ENCODE measurements at regions not wholly inside any gene's neighbourhood (a gene's known extent, or its start where the extent isn't known, plus 50 kb on each side); places are given as distances from the start of the nearest gene placed in this dataset.
"Not testable (repeated sequence)": the region's sequence is repeated elsewhere in the genome, so short reads cannot be mapped to it uniquely, and the experiment has no call there.

GRCh38 chr4:79850626-79851025, 222.4 kb downstream of the ANTXR2 start:
- DNase-seq = no peak

DNA sequence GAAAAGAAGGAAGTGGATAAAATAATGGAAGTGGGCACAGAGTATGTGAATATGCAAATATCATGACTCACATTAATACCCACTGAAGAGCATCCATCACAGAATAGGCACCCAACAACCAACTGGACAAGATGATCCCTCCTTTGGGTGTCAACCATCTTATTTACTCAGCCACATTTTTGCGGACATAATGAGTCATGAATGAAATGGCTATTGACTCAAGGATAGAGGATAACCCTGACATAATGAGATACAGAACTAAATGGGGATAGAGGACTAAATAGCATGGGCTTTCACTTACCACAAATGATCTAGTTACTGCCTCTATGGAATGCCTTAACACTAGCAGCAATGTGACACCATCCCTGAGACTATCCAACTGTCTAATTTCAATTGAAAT, 224.7 kb downstream of the ANTXR2 start:
- DNase-seq = no peak

- no peak for DNase-seq
These were observed 225.6 kb downstream of the ANTXR2 start for GRCh38 chr4:79847411-79847810.

- DNase-seq = no peak
These were observed 230.9 kb downstream of the ANTXR2 start for GRCh38 chr4:79842162-79842561.

GRCh38 chr4:79833857-79834256, 239.2 kb downstream of the ANTXR2 start:
- no peak for DNase-seq

DNA sequence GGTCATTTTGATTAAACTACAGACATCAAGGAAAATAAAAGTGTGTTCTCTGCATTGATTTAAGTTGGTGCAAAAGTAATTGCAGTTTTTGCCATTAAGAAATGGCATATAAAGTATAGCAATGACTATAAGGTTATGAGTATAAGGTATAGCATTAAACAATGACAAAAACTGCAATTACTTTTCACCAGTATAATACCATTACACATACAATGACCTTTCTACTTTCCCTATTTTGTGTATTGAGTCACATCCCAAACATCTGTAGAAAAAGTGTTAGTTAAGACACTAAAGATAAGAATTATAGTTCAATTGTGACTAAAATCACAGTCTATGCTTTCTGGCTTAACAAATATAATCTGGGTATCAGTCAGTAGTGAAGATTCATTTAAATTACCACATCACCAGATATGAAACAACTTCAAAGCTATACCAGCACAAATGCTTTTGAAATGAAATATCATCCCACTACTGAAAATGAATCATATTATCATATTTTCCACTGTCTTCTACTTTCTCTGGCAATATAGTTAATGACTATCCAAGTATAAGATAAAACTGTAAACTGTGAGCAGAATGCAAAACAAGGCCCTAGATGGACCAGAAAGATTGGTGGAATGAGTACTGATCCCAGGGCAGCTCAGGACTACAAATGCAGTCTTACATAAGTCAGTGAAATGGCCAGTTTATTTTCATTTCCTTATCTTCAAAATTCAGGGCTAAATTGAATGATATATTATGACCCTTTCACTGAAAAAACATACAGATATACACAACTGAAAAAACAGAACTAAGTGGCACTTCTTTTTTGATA, 241.1 kb downstream of the ANTXR2 start:
- DNase-seq = no peak

DNA sequence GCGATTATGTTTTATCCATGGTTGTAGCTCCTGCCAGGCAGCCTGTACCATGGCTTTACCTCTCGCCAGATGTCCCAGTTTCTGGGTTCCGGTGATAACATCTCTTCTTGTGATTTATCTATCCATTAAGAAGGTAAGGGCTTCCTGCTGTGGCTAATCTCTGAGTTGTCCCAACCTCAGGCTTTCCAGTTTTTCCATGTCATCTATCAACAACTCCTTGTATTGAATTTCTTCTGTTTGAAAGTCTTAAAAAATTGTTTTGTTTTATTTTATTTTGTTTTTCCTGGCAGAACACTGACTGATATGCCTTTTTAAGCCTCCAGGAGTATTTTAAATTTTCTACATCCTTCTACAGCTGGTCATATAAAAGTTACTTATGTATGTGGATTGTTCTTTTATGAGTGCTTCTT, 241.9 kb downstream of the ANTXR2 start:
- no peak for DNase-seq

DNA sequence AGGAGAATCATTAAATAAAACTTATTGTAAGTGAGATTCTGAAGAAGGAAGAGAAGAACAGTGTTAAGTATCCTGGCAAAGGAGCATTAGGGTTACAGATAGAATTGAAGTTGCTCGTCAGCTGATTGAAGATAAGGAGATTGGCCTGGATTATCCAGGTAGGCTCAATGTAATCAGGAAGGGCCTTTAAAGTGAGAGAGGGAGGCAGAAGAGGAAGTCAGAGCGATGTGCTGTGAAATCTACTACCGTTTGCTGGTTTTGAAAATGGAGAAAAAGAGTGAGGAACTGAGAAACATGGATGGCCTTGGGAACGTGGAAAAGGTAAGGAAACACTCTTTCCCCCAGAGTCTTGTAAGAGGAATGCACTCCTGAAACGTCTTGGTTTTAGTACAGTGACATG, 245.7 kb downstream of the ANTXR2 start:
- DNase-seq = no peak

- peak; percentile 6 for DNase-seq
These were observed 249.8 kb downstream of the ANTXR2 start for GRCh38 chr4:79823148-79823763.

GRCh38 chr4:79820427-79820826, 252.6 kb downstream of the ANTXR2 start:
- no peak for DNase-seq

DNA sequence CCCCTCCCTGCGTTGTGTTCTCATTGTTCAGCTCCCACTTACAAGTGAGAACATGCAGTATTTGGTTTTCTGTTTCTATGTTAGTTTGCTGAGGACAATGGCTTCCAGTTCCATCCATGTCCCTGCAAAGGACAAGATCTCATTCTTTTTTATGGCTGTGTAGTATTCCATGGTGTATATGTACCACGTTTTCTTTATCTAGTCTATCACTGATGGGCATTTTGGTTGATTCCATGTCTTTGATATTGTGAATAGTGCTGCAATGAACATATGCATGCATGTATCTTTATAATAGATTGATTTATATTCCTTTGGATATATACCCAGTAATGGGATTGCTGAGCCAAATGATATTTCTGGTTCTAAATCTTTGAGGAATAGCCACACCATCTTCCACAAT, 265.1 kb downstream of the ANTXR2 start:
- not testable (repeated sequence) for DNase-seq

DNA sequence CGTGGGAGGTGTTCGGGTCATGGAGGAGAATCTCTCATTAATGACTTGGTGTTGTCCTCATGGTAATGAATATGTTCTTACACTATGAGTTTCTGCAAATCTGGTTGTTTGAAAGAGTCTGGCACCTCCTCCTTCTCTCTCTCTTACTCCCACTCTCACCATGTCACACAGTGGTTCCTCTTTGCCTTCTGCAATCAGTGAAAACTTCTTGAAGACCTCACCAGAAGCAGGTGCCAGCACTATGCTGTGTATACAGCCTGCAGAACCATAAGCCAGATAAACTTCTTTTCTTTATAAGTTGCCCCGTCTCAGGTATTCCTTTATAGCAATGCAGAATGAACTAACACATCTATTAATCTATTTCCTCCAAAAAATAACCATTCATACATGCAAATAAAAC, 275.0 kb downstream of the ANTXR2 start:
- no peak for DNase-seq

GRCh38 chr4:79796948-79797347, 276.1 kb downstream of the ANTXR2 start:
- no peak for DNase-seq

DNA sequence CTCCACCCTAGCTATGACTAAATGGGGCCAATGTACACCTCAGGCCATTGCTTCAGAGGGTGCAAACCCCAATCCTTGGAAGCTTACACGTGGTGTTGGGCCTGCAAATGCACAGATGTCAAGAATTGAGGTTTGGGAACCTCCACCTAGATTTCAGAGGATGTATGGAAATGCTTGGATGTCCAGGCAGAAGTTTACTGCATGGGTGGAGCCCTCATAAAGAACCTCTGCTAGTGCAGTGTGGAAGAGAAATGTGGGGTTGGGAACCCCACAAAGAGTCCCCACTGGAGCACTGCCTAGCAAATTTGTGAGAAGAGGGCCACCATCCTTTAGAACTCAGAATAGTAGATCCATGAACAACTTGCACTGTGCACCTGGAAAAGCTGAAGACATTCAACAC, 284.1 kb downstream of the ANTXR2 start:
- DNase-seq = no peak

GRCh38 chr4:79780129-79780528, 292.9 kb downstream of the ANTXR2 start:
- DNase-seq = no peak

GRCh38 chr4:79772510-79772909, 300.5 kb downstream of the ANTXR2 start:
- DNase-seq = no peak

- no peak for DNase-seq
These were observed 308.9 kb downstream of the ANTXR2 start for GRCh38 chr4:79764120-79764519.

DNA sequence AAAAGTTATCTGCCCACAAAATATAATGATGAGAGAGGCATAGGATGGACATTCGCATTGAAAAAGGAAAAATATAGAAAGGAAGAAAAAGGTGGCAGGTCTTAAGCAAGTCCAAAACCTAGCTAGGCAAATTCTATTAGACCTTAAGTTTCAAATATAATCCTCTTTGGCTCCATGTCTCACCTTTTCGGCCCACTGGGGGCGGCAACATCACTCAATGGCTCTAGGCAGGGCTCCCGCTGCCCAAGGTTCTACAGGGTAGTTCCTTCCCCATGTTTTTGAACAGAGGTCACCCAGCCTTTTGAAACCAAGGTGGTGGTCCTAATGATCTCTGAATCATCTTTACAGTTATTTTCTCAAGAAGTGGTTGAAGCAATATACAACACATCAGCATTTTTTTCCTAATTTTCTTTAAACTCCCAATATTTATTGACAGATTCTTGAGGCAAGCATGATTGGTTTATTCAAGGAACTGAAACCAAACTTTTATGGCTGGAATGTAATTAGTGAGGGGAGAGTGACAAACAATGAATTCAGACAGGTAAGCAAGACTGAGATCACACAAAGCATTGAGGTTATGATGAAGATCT, 309.4 kb downstream of the ANTXR2 start:
- DNase-seq = no peak

DNA sequence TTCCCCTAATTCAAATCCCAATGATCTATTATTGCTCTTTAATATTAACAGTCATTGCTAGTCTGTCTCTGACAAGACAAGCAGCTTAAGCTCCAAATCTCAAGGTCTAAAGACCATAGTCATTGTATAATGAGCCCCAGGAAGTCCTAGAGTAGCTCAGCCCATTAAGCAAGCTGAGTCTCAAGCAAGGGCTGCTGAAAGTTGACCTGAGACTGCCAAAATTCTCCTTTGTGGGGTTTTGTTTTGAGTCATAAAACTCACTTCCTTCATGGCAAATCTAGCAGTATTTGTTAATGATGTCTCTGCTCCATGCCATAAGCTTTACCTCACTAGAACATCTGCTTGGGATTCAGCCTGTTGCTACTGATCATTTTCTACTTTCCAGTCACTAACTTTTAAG, 313.2 kb downstream of the ANTXR2 start:
- no peak for DNase-seq

DNA sequence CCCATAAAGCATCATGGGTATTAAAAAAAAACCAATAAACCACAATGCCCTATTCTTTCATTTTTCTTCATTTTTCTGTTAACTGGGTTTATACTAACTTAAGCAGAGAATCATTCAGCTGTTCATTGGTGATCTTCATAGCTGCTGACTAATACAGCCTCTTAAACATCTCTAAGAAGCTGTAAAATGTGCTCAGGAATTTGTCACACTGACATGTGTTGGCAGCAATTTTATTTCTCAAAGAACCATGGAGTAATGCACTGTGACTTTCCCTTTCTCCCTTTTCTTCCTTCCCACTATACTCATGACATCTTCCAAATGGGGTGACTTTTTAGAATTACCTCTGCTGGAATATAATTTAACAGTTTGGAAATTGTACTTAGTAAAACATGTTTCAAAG, 315.4 kb downstream of the ANTXR2 start:
- DNase-seq = no peak

DNA sequence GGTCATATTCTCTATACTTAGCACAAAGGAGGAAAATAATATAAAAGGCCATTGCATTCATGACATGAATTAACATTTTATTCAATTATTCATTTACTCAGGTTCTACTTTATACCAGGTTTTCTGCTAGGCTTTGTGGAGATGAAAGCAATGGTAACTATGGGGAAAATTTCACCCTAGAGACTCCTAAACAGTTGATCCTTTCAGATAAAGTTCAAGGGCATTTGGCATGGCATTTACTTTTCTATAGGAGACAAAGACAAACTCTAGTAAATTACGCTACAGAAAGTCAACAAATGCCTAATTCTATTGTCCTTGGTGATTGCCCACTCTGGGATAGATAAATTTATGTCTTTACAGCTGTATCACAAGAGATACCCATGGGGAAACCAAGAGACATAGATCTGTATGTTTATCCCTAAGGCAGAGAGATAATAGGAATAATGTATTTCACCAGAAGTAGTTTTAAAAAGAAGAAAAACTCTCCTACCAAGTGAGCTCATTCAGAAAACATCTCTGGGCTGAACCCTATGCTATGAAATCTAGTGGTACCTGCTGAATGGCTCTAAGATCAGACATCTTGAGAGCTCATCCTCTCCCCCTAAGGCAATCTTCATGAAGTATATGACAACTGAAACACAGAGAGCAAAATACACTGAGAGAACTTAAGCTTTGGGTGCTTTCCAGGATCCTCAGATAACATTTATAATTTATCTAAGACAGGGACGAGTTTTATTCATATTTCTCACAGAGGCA, 316.7 kb downstream of the ANTXR2 start:
- peak; percentile 4 for DNase-seq

DNA sequence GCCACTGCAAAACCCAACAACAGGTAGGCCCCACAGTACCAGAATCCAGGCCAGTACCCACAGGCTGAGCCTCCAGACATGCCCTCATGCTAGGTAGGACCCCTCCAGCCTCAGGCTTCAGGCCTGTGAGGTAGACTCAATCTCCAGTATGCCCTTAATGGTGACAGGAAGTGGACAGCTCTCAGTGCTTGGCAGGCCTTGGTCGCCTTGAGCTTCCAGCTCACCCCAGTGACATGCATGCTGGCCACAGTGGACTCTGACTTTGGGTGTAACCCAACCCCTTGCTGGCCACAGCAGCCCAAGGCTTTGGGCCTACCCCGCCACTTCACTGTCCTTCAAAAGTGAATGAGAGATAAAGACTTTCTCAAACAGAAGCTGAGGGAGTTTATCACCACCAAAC, 324.2 kb downstream of the ANTXR2 start:
- DNase-seq = no peak

GRCh38 chr4:79747252-79747651, 325.8 kb downstream of the ANTXR2 start:
- no peak for DNase-seq

DNA sequence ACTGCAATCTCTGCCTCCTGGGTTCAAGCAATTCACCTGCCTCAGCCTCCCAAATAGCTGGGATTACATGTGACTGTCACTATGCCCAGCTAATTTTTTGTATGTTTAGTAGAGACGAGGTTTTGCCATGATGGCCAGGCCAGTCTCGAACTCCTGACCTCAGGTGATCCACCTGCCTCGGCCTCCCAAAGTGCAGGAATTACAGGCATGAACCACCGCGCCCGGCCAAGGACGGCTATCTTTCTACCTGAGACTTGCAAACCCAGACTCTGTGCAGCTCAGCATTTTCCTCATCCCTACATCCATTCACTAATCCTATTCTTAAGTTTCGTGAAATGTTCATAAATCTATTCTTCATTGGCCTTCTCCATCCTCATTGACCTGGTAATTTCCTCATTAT, 330.0 kb downstream of the ANTXR2 start:
- DNase-seq = no peak
